Upper lobe of left lung (tissue), 6 donors: ENCODE measurements at regions not wholly inside any gene's neighbourhood (a gene's known extent, or its start where the extent isn't known, plus 50 kb on each side); places are given as distances from the start of the nearest gene placed in this dataset.

Experiments
- ATAC-seq, 2 donors: fragments of 200-7000 bp; cut with Tn5 transposase; one replicate each; pipeline ENCODE4 v1.9.1; 2022; ENCODE audit warnings: mild to moderate bottlenecking in 2 of 2, moderate library complexity in 2 of 2; ENCODE audit not compliant: low FRiP score in 2 of 2
- DNase-seq, 2 donors: peaks; one replicate each; pipeline ENCODE4 v3.0.0-alpha.2; 2019 to 2020
- H3K27ac ChIP-seq, 4 donors: fragments of 200-600 bp; sonication (generic); one replicate each; pipeline ENCODE4 v1.5.1; 2016 to 2019
- H3K27me3 ChIP-seq, 4 donors: fragments of 200-600 bp; sonication (generic); one replicate each; pipeline ENCODE4 v1.5.1; 2017 to 2019
- H3K36me3 ChIP-seq, 4 donors: fragments of 200-600 bp; sonication (generic); one replicate each; pipeline ENCODE4 v1.5.1; 2016 to 2019
- H3K4me1 ChIP-seq, 4 donors: fragments of 200-600 bp; sonication (generic); one replicate each; pipeline ENCODE4 v1.5.1; 2018 to 2019
- H3K4me3 ChIP-seq, 4 donors: fragments of 200-600 bp; sonication (generic); one replicate each; pipeline ENCODE4 v1.5.1; 2017 to 2019; ENCODE audit warnings: mild to moderate bottlenecking in 2 of 4, moderate library complexity in 1 of 4
- H3K9me3 ChIP-seq, 4 donors: fragments of 200-600 bp; sonication (generic); one replicate each; pipeline ENCODE4 v1.5.1; 2018 to 2019
- CTCF ChIP-seq, 6 experiments: fragments of 450-650 bp in 4 of 6; fragments of 200-600 bp in 2 of 6; sonication (generic) in 2 of 6; IDR thresholded peaks; one replicate each; pipeline ENCODE4 v1.5.1; 2016 to 2019; ENCODE audit warnings: antibody characterized with exemption in 6 of 6
- EP300 ChIP-seq, 4 donors: sonication (generic); formaldehyde crosslinking; IDR thresholded peaks; one replicate each; pipeline ENCODE4 v1.5.1; 2017; ENCODE audit warnings: antibody characterized with exemption in 4 of 4, control low read depth in 2 of 4
- POLR2A ChIP-seq, 4 donors: fragments of 450-650 bp; IDR thresholded peaks; one replicate each; pipeline ENCODE4 v1.5.1; 2016 to 2017; ENCODE audit warnings: antibody characterized with exemption in 4 of 4, mild to moderate bottlenecking in 2 of 4
- POLR2AphosphoS5 ChIP-seq, 2 donors: sonication (generic); formaldehyde crosslinking; IDR thresholded peaks; one replicate each; pipeline ENCODE4 v1.5.1; 2017; ENCODE audit warnings: antibody characterized with exemption in 2 of 2
- WGBS, 2 donors: methylation state at CpG; one replicate each; pipeline ENCODE4 v1.1.5; 2017 to 2018; 5-methylcytosine and 5-hydroxymethylcytosine counted together
- donor health status: DM: no; HTN: no; CAD: no; lungs with moderate emphysema.
- donor health status: DM: no; HTN: yes; CAD: no; lungs with severe emphysema.

GRCh38 chrX:23501974-23502373 lies 165.3 kb upstream of the PRDX4 start:
- DNase-seq (no peak), ATAC-seq (no peak)
- H3K36me3 ChIP-seq = no peaks in the 10 kb centered on the region
- no peak overlapping the region for H3K27ac ChIP-seq
- TF ChIP-seq CTCF (IDR thresholded peaks at IDR 0.05) (no peak), EP300 (IDR thresholded peaks at IDR 0.05) (no peak), POLR2AphosphoS5 (IDR thresholded peaks at IDR 0.05) (no peak), POLR2A (IDR thresholded peaks at IDR 0.05) (no peak)
- 61 to 73% methylated on average over 4 of the region's 4 CpGs for WGBS, 2 donors
- H3K4me1 ChIP-seq = peaks cover 0 to 4% (median 0%) of the 10 kb centered on the region in 4 donors
- H3K27me3 ChIP-seq = no peaks in the 10 kb centered on the region
- H3K9me3 ChIP-seq = no peaks in the 10 kb centered on the region
- H3K4me3 ChIP-seq = no peak overlapping the region

- H3K36me3 ChIP-seq = no peaks in the 10 kb centered on the region
- no peak overlapping the region for H3K4me3 ChIP-seq
- no peaks in the 10 kb centered on the region for H3K27me3 ChIP-seq
- TF ChIP-seq EP300 (IDR thresholded peaks at IDR 0.05) (peak in 1 of 4 donors; percentile 46), POLR2A (IDR thresholded peaks at IDR 0.05) (no peak), CTCF (IDR thresholded peaks at IDR 0.05) (no peak), POLR2AphosphoS5 (IDR thresholded peaks at IDR 0.05) (peak in 1 of 2 donors; percentile 42)
- ATAC-seq (peak; percentile 41 to 89), DNase-seq (peak in 1 of 2 donors; percentile 83)
- peaks cover 0 to 2% (median 0%) of the 10 kb centered on the region in 4 donors for H3K9me3 ChIP-seq
- H3K27ac ChIP-seq = no peak overlapping the region
- WGBS, 2 donors = 57 to 62% methylated on average over 6 to 8 of the region's 8 CpGs
- H3K4me1 ChIP-seq = peaks cover 0 to 4% (median 0%) of the 10 kb centered on the region in 4 donors
These were observed 163.3 kb upstream of the PRDX4 start for GRCh38 chrX:23503835-23504539.

- 71 to 81% methylated on average over 6 of the region's 6 CpGs for WGBS, 2 donors
- Histone ChIP-seq H3K27ac (no peak overlapping the region), H3K36me3 (no peaks in the 10 kb centered on the region)
These were observed 162.8 kb upstream of the PRDX4 start for GRCh38 chrX:23504540-23504884.

GRCh38 chrX:23504895-23505294 lies 162.4 kb upstream of the PRDX4 start:
- ATAC-seq (no peak), DNase-seq (no peak)
- H3K9me3 ChIP-seq = peaks cover 0 to 9% (median 0%) of the 10 kb centered on the region in 4 donors
- no peak for TF ChIP-seq POLR2A (IDR thresholded peaks at IDR 0.05)
- no peak for TF ChIP-seq CTCF (IDR thresholded peaks at IDR 0.05)
- TF ChIP-seq EP300 (IDR thresholded peaks at IDR 0.05) = no peak
- H3K4me1 ChIP-seq = peaks cover 0 to 4% (median 0%) of the 10 kb centered on the region in 4 donors
- H3K27me3 ChIP-seq = no peaks in the 10 kb centered on the region
- H3K4me3 ChIP-seq = no peak overlapping the region
- H3K36me3 ChIP-seq = no peaks in the 10 kb centered on the region
- no peak overlapping the region for H3K27ac ChIP-seq
- WGBS, 2 donors = 0 to 67% methylated on average over 1 to 2 of the region's 2 CpGs

More at GRCh38 chrX:23504540-23504884, 162.8 kb upstream of the PRDX4 start:
- no peak for DNase-seq
- ATAC-seq = no peak
- Histone ChIP-seq H3K9me3 (peaks cover 0 to 7% (median 0%) of the 10 kb centered on the region in 4 donors), H3K4me1 (peaks cover 0 to 4% (median 0%) of the 10 kb centered on the region in 4 donors), H3K4me3 (no peak overlapping the region), H3K27me3 (no peaks in the 10 kb centered on the region)
- TF ChIP-seq EP300 (IDR thresholded peaks at IDR 0.05) = no peak
- TF ChIP-seq CTCF (IDR thresholded peaks at IDR 0.05) = no peak
- TF ChIP-seq POLR2AphosphoS5 (IDR thresholded peaks at IDR 0.05) = no peak
- no peak for TF ChIP-seq POLR2A (IDR thresholded peaks at IDR 0.05)
